HUES6 (cell line): ENCODE measurements at regions not wholly inside any gene's neighbourhood (a gene's known extent, or its start where the extent isn't known, plus 50 kb on each side); places are given as distances from the start of the nearest gene placed in this dataset.

Experiments
- H3K27ac ChIP-seq: 2 replicates; pipeline ENCODE4 v1.7.0; 2013; ENCODE audit warnings: low read depth, mild to moderate bottlenecking, low read length, inconsistent platforms
- H3K27me3 ChIP-seq: 2 replicates; pipeline ENCODE4 v1.6.1; 2013; ENCODE audit warnings: low read length; ENCODE audit not compliant: control insufficient read depth, insufficient read depth
- H3K36me3 ChIP-seq: 2 replicates; pipeline ENCODE4 v1.6.1; 2013; ENCODE audit warnings: low read length; ENCODE audit not compliant: control insufficient read depth, insufficient read depth
- H3K4me1 ChIP-seq: 2 replicates; pipeline ENCODE4 v1.6.1; 2013; ENCODE audit warnings: low read length; ENCODE audit not compliant: control insufficient read depth, insufficient read depth
- H3K4me3 ChIP-seq: 2 replicates; pipeline ENCODE4 v1.5.1; 2013; ENCODE audit warnings: low read depth, low read length
- H3K9ac ChIP-seq: one replicate; pipeline ENCODE4 v1.6.1; 2013; ENCODE audit warnings: mild to moderate bottlenecking, low read length
- H3K9me3 ChIP-seq: 2 replicates; pipeline ENCODE4 v1.6.1; 2013; ENCODE audit warnings: low read depth, low read length; ENCODE audit not compliant: control insufficient read depth, insufficient read depth

GRCh38 chr1:194256010-194256409 lies 1069.6 kb upstream of the B3GALT2 start:
- no peaks in the 10 kb centered on the region for H3K27me3 ChIP-seq
- no peaks in the 10 kb centered on the region for H3K4me1 ChIP-seq
- H3K9me3 ChIP-seq, result no peaks in the 10 kb centered on the region

GRCh38 chr1:194252199-194252598 lies 1065.8 kb upstream of the B3GALT2 start:
- Histone ChIP-seq H3K9me3 (0 out of 2 replicates have a peak, but pooled peaks cover 3% of the 10 kb centered on the region), H3K36me3 (no peaks in the 10 kb centered on the region), H3K27me3 (no peaks in the 10 kb centered on the region), H3K4me1 (no peaks in the 10 kb centered on the region), H3K4me3 (no peak overlapping the region), H3K27ac (no peak overlapping the region), H3K9ac (no peak overlapping the region)

More at GRCh38 chr1:194256010-194256409, 1069.6 kb upstream of the B3GALT2 start:
- Histone ChIP-seq H3K36me3 (no peaks in the 10 kb centered on the region), H3K4me3 (no peak overlapping the region), H3K9ac (no peak overlapping the region), H3K27ac (no peak overlapping the region)

GRCh38 chr1:194241215-194241614 lies 1054.8 kb upstream of the B3GALT2 start:
- H3K27me3 ChIP-seq, result no peaks in the 10 kb centered on the region
- H3K9ac ChIP-seq, result no peak overlapping the region
- H3K9me3 ChIP-seq, result no peaks in the 10 kb centered on the region
- H3K4me1 ChIP-seq, result no peaks in the 10 kb centered on the region
- H3K4me3 ChIP-seq, result no peak overlapping the region
- H3K36me3 ChIP-seq, result no peaks in the 10 kb centered on the region
- no peak overlapping the region for H3K27ac ChIP-seq

GRCh38 chr1:194233069-194233468 lies 1046.7 kb upstream of the B3GALT2 start:
- H3K9ac ChIP-seq, result no peak overlapping the region

GRCh38 chr1:194230351-194231144 lies 1044.1 kb upstream of the B3GALT2 start:
- Histone ChIP-seq H3K27ac (no peak overlapping the region), H3K9ac (no peak overlapping the region), H3K4me3 (no peak overlapping the region), H3K9me3 (no peaks in the 10 kb centered on the region), H3K36me3 (no peaks in the 10 kb centered on the region), H3K27me3 (no peaks in the 10 kb centered on the region), H3K4me1 (no peaks in the 10 kb centered on the region)

More at GRCh38 chr1:194233069-194233468, 1046.7 kb upstream of the B3GALT2 start:
- no peaks in the 10 kb centered on the region for H3K36me3 ChIP-seq
- H3K27ac ChIP-seq, result no peak overlapping the region
- H3K4me1 ChIP-seq, result no peaks in the 10 kb centered on the region
- no peaks in the 10 kb centered on the region for H3K27me3 ChIP-seq
- H3K4me3 ChIP-seq, result no peak overlapping the region
- H3K9me3 ChIP-seq, result no peaks in the 10 kb centered on the region

GRCh38 chr1:194228427-194228826 lies 1042.0 kb upstream of the B3GALT2 start:
- H3K27ac ChIP-seq, result no peak overlapping the region

GRCh38 chr1:194227161-194227560 lies 1040.7 kb upstream of the B3GALT2 start:
- Histone ChIP-seq H3K4me3 (no peak overlapping the region), H3K27ac (no peak overlapping the region), H3K27me3 (no peaks in the 10 kb centered on the region), H3K9me3 (no peaks in the 10 kb centered on the region), H3K36me3 (no peaks in the 10 kb centered on the region), H3K9ac (no peak overlapping the region), H3K4me1 (no peaks in the 10 kb centered on the region)

More at GRCh38 chr1:194228427-194228826, 1042.0 kb upstream of the B3GALT2 start:
- H3K9ac ChIP-seq, result no peak overlapping the region
- no peaks in the 10 kb centered on the region for H3K9me3 ChIP-seq
- H3K36me3 ChIP-seq, result no peaks in the 10 kb centered on the region
- H3K4me1 ChIP-seq, result no peaks in the 10 kb centered on the region
- no peak overlapping the region for H3K4me3 ChIP-seq
- no peaks in the 10 kb centered on the region for H3K27me3 ChIP-seq

- Histone ChIP-seq H3K4me3 (no peak overlapping the region), H3K36me3 (no peaks in the 10 kb centered on the region), H3K9ac (no peak overlapping the region), H3K27ac (no peak overlapping the region), H3K4me1 (no peaks in the 10 kb centered on the region), H3K27me3 (no peaks in the 10 kb centered on the region), H3K9me3 (no peaks in the 10 kb centered on the region)
Observed at GRCh38 chr1:194225821-194226220, 1039.4 kb upstream of the B3GALT2 start.

GRCh38 chr1:194223596-194223995 lies 1037.2 kb upstream of the B3GALT2 start:
- no peaks in the 10 kb centered on the region for H3K36me3 ChIP-seq

GRCh38 chr1:194215448-194215847 lies 1029.0 kb upstream of the B3GALT2 start:
- Histone ChIP-seq H3K4me3 (no peak overlapping the region), H3K4me1 (no peaks in the 10 kb centered on the region), H3K9ac (no peak overlapping the region), H3K27me3 (no peaks in the 10 kb centered on the region), H3K36me3 (no peaks in the 10 kb centered on the region), H3K9me3 (no peaks in the 10 kb centered on the region), H3K27ac (no peak overlapping the region)

More at GRCh38 chr1:194223596-194223995, 1037.2 kb upstream of the B3GALT2 start:
- Histone ChIP-seq H3K4me1 (no peaks in the 10 kb centered on the region), H3K27me3 (no peaks in the 10 kb centered on the region), H3K9ac (no peak overlapping the region), H3K4me3 (no peak overlapping the region), H3K9me3 (no peaks in the 10 kb centered on the region), H3K27ac (no peak overlapping the region)

- Histone ChIP-seq H3K27me3 (no peaks in the 10 kb centered on the region), H3K36me3 (no peaks in the 10 kb centered on the region), H3K4me1 (no peaks in the 10 kb centered on the region), H3K9me3 (no peaks in the 10 kb centered on the region), H3K27ac (no peak overlapping the region), H3K9ac (no peak overlapping the region), H3K4me3 (no peak overlapping the region)
Observed at GRCh38 chr1:194214735-194215134, 1028.3 kb upstream of the B3GALT2 start.
